Activated naive CD4-positive, alpha-beta T cell treated with anti-CD3 and anti-CD28 coated beads, Interleukin-2, amount 50 U/mL, for 16 hours (primary cell): ENCODE measurements at regions not wholly inside any gene's neighbourhood (a gene's known extent, or its start where the extent isn't known, plus 50 kb on each side); places are given as distances from the start of the nearest gene placed in this dataset.

Source experiments
- DNase-seq: peaks from one replicate; pipeline ENCODE4 v3.0.0-alpha.2; 2020

- no peak for DNase-seq
Measured at GRCh38 chr10:118838364-118838763, 83.6 kb upstream of the CACUL1 start.

DNA sequence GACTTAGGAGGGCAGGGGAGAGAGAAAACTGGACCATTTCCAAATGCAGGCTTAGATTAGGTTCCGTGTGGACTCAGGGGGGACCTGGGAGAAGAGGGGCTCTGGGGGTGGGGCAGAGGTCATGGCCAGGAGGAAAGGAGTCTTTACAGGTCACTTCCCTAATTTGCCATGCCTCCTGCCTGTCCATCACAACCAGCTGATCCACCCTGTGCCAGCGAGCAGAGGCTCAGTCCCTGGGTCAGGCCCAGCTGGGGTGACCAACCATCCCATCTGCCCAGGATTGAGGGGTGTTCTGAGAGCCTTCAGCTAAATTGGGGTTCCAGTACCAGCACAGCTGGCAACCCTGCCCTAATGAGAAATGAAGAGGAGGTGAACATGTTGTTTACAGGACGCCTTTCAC is 84.6 kb upstream of the CACUL1 start:
- DNase-seq, result no peak

GRCh38 chr10:118840071-118840775 is 85.5 kb upstream of the CACUL1 start:
- DNase-seq, result peak; percentile 30

DNA sequence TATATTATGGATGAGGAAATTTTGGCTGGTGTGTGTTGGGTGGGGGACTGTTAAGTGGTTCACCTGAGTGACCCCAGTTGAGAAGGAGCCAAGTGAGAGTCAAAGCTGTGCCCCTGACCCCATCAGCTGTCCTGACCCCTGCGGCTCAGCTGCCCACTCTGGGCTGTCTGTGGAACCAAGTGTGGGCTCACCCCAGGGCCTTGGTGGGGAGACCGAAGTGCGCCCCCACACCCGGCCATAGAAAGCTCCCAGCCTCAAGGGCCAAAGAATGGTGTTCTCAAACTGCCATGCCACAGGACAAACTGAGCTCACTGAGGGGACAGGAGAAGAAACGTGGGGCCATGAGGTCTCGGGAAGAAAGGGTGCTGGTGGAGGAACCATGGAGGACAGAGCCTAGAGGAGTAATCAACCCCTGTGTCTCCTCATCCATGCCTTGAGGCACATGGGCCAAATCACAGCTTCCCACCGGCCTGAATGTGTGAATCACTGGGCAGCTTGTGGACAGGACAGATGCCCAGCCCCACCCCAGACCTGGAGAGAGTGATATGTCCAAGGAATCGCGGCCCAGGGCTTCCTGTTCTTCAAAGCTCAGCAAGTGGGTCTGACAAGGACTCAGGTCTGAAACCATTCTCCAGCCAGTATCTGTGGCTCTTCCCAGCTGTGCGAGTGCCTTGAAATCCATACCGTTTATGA is 86.2 kb upstream of the CACUL1 start:
- no peak for DNase-seq

GRCh38 chr10:118841881-118842605 is 87.3 kb upstream of the CACUL1 start:
- DNase-seq, result no peak

DNA sequence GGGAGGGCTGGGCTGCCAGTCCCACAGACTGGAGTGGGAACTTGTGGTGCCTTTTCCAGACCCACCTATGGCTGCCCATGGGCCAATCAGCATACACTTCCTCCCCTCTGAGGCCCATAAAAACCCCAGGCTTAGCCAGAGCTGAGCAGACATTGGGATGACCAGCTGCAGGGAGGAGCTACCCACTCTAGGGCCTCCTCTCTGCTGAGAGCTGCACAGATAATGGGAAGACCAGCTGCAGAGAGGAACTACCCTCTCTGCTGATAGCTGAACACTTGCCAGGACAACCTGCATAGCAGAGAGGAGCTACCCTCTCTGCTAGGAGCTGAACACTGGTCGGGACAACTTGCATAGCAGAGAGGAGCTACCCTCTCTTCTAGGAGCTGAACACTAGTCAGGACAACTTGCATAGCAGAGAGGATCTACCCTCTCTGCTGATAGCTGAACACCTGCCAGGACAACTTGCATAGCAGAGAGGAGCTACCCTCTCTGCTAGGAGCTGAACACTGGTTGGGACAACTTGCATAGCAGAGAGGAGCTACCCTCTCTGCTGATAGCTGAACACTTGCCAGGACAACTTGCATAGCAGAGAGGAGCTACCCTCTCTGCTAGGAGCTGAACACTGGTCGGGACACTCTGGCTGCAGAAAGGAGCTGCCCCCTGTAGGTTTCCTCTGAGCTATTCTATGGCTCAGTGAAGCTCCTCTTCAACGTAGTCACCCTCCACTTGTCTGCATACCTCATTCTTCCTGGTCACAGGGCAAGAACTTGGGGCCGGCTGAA is 88.3 kb upstream of the CACUL1 start:
- DNase-seq, result no peak

- no peak for DNase-seq
Measured at GRCh38 chr10:118843647-118844265, 89.0 kb upstream of the CACUL1 start.

- DNase-seq, result no peak
Measured at GRCh38 chr10:118844731-118845521, 90.2 kb upstream of the CACUL1 start.

GRCh38 chr10:118845776-118846175 is 91.0 kb upstream of the CACUL1 start:
- no peak for DNase-seq

GRCh38 chr10:118850418-118851061 is 95.8 kb upstream of the CACUL1 start:
- DNase-seq, result peak; percentile 73

- no peak for DNase-seq
Measured at GRCh38 chr10:118851062-118852035, 96.6 kb upstream of the CACUL1 start.

GRCh38 chr10:118853916-118854315 is 99.1 kb upstream of the CACUL1 start:
- no peak for DNase-seq

GRCh38 chr10:118856106-118856505 is 101.3 kb upstream of the CACUL1 start:
- no peak for DNase-seq

DNA sequence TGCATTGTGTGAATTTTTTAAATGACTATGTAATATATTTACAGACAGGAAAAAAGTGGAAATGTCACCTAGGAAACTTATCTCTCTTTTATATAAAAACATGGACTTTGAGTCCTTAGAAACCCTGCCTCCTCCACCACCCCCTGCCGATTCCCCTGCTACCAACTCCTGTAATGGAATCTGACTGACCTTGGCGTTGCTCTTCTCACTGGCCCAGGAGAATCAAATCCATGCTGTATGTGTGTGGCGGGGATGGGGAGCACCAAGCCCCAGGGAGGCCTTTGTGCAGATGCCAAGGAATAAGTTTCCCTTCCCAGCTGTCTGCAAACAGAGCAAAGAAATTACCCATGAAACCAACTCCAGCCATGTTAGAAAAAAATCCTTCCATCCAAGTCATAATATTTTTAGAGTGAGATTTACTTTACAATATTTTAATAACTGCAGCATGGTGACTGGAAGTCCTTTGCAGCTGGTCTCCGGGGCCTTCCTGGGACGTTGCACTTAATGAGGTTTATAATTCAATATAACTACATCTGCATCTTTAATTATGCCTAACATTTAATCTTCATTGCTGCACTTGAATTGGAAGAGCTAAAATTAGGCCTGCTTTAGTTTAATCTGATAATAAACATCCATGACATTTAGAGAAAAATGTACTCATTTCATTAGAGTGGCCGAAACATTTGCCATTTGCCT is 111.4 kb upstream of the CACUL1 start:
- DNase-seq, result no peak

DNA sequence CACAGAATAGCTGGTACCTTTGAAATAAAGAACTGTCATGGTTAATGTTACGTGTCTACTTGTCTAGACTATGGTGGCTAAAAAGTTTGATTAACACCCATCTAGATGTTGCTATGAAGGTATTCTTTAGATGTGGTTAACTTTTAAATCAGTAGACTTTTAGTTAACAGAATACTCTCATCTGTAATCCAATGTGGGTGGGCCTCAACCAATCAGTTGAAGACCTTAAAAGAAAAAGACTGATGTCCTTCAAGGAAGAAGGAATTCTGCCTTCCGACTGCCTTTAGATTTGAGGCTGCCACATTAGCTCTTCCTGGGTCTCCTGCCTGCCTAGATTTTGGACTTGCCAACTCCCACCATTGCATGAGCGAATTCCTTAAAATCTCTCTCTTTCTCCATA is 113.0 kb upstream of the CACUL1 start:
- DNase-seq, result no peak

GRCh38 chr10:118868589-118868988 is 113.8 kb upstream of the CACUL1 start:
- no peak for DNase-seq

DNA sequence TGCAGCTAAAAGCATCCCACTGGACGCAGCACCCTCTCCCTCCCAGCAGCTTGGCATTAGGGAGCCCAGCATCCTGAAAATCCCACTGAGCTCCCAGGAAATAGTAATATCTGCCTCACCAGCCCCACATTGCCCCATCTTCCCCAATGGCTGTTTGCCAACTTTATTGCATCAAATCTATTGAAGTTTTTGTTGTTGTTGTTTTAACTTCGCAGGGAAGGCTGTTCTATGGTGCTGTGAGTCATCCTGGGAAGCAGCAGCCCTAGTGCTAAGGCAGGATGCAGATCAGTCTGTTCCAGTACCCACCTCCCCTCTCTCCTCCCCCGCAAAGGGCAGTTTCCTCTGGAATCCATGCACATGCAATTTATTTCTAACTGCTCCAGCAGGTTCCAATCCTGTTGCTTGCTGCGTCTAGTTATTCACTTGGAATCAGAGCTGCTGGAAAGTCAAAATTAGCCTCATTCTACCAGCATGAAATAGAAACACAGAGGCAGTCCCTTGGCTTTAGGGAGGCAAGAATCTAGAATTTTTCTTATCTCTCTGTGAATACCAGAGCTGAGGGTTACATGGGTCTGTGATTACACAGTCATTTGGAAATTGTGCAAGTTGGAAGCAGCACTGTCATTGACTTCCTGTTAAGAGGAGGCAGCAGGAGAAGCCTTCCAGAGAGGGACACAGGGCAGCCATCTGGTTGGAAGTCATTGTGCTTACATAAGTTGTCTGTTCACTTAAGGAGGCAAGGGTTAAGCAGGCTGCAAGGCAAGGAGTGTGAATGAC is 115.9 kb upstream of the CACUL1 start:
- no peak for DNase-seq

GRCh38 chr10:118871244-118871865 is 116.6 kb upstream of the CACUL1 start:
- no peak for DNase-seq
